NCI-H2107 treated with DMSO at 0.1 percent for 48 hours (cell line): ENCODE measurements at regions not wholly inside any gene's neighbourhood (a gene's known extent, or its start where the extent isn't known, plus 50 kb on each side); places are given as distances from the start of the nearest gene placed in this dataset.
"Not testable (repeated sequence)": the region's sequence is repeated elsewhere in the genome, so short reads cannot be mapped to it uniquely, and the experiment has no call there.

Experiments used
- DNase-seq: peaks from one replicate; lab custom pipeline; 2025; ENCODE audit not compliant: unreplicated experiment; lab: John Stamatoyannopoulos, UW

DNA sequence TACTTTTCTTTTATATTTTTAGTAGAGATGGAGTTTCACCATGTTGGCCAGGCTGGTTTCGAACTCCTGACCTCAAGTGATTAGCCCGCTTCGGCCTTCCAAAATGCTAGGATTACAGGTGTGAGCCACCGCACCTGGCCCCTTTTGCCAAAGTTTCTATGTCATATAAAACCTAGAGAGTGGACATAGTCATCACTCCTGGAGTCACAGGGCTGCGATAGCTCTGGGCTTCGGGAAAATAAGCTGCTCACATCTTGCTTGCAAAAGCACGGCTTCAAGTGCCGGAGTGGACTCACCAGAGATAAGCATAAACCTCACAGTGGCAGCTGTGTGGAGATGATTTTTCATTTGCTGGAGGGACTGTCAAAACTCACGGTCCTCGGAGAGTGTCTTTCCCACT, 171.2 kb downstream of the TEX29 start:
- DNase-seq, result no peak

DNA sequence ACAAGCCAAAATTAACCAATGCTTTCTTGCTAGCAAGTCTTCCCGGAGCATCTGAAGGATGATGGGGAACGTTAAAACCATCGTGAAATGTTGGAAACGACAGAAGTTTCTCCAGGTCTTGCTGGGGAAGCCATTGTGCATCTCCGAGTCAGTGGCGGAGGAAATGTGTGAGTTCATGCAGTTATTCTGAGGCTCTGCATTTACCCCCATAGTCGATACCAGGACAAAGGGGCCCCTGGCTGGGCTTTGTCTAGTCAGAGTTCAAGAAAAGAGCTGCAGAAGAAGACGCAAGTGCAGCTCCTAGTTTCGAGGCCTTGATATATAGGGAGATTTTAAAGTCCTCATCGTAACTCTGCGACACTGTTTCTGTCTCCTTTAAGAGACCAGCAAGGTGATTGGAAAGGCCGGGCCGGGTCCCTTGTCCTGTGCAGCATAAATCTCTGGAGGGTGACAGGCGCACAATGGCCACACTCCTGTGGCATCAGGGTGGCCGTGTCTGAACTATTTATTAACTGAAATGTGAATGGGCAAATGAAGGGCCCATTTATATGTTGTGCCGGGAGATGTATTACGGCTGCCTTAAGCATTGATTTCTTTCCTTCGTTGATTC, 172.0 kb downstream of the TEX29 start:
- DNase-seq, result no peak

DNA sequence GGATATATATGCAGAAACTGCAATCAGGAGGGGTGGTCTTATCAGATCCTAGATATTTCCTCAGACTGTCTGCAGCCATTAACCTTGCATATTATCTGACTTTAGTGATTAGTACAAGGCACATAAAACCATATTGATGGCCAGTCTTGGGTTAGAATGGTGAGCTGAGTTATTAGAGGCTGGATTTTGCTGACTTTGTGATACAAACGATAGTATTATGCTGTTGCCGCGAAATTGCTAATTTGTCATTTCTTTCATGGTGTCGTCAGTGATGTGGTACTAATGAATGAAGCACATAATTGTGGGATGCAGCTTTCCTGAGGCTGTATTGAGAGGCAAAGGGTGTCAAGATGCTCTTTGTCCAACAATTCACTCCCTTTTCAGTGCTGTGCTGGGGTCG, 172.5 kb downstream of the TEX29 start:
- no peak for DNase-seq

DNA sequence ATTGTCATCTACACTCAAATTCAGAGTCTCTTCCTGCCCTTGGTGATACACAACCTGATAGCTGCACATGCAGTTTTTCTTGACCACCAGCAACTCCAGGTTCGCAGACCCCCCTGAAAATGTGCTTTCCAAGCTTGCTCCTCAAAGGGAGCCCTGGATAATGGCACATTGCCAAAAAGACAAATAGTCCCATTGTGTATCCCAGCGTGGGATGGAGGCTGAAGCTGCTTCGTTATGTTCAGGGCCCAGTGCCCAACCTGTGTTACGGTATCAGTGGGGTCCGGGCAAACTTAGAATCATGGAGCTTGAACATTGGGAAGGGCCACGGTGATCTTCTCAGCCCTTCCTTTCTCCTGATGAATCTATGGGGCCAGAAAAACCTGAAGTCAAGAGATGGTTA, 173.0 kb downstream of the TEX29 start:
- no peak for DNase-seq

DNA sequence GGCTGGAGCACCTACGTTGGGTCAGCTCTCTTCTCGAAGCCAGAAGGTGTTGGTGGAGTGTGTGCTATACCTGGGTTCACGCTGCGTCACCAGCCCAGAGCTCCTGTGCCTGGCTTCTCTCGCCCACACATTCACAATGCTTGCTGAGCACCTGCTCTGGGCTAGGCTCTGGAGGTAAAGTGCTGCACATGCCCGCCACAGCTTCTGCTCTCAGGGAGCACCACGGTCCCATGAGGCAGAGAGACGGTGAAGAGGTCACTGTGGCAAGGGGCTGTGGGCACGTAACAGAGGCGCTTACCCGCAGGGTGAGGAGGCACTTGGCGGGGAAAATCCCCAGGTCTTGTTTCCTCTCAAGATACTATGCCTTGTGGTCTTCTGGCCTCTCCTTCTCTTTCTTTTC, 174.2 kb downstream of the TEX29 start:
- no peak for DNase-seq

DNA sequence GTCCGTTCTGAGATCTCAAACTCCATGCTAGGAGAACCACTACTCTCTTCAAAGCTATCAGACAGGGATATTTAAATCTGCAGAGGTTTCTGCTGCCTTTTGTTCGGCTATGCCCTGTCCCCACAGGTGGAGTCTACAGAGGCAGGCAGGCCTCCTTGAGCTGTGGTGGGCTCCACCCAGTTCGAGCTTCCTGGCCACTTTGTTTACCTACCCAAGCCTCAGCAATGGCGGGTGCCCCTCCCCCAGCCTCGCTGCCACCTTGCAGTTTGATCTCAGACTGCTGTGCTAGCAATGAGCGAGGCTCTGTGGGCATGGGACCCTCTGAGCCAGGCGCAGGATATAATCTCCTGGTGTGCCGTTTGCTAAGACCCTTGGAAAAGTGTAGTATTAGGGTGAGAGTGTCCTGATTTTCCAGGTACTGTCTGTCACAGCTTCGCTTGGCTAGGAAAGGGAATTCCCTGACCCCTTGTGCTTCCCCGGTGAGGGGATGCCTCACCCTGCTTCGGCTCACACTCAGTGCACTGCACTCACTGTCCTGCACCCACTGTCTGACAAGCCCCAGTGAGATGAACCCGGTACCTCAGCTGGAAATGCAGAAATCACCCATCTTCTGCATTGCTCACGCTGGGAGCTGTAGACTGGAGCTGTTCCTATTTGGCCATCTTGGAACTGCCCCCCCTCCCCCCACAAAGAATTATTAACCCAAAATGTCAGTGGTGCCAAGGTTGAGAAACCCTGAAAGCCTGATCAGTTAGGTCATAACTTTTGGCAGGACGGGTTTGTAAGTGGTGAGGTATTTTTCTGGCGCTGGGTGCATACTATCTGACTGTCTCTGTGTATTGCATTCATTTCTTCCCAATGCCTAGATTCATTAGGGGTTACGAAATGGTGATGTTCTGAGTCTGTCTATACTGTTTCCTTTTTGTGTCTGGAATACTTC, 181.4 kb downstream of the TEX29 start:
- not testable (repeated sequence) for DNase-seq

DNA sequence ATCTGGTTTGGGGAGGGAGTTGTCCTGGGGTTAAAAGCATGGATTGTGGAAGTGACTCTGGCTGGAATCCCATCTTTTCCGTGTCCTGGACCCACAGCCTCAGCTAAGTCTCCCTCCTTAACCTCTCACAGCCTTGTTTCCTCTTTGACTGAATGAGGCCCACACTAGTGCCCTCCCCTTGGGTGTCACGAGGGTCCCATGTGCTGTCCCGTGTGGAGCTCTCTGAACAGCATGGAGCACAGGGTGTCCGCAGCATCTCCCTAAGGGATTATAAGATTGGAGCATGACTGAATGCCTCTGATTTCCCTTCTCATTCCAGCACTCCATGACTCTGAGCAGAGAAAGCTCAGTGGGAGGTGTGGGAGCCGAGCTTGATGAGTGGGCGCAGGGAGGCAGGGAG, 182.5 kb downstream of the TEX29 start:
- DNase-seq, result no peak

DNA sequence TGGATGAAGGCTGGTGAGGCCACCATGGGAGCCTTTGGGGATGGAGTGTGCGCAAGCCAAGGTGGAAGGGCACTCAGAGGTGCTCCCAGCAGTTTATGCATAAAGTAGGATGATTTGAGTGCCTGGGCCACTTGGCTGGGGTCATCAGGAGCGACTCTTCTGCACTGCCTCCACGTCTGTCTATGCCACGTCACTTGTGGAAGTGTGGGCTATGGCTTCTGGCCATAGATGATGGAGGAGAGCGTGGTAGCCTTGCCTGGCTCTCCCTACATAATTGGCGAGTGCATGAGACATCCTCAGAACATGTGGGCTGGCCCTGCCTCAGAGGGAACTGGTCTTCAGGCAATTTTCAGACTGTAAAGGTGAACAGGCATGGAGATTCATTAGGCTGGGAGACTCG, 182.9 kb downstream of the TEX29 start:
- DNase-seq, result no peak

DNA sequence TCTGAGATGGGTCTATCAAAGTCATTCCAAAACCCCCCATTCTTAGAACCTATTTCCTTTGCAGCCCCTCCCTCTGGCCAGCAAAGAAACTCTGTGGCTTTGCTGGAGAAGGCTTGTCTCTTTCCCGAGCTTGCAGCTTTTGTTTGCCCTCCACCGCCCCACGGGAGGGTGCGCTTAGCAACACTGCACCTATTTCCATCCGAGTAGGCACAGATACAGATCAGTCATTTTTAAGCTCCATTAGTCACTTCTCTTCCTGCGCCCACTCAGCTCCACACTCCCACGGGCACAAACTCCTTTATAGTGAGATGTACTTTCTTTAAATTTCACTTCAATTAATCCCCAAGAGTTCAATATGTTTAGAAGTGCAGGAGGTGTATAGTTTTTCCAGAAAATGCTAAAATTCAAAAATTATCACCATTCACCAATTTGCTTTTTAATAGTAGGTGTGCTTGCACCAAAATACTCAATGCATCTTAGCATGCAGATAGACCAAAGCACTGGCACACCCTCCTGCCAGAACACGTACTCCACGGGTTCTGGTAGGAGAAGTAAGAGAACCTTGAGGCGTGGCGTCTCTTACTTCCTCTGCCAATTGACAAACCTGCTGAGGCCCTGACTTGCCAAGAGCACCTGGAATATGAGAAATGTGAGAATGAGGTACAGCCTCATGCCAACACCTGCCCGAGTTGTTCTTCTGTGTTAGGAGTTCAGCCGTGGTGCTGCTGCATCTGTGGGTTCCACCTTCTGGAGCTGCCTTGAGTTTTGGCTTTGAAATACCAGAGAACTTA, 183.7 kb downstream of the TEX29 start:
- DNase-seq, result no peak

DNA sequence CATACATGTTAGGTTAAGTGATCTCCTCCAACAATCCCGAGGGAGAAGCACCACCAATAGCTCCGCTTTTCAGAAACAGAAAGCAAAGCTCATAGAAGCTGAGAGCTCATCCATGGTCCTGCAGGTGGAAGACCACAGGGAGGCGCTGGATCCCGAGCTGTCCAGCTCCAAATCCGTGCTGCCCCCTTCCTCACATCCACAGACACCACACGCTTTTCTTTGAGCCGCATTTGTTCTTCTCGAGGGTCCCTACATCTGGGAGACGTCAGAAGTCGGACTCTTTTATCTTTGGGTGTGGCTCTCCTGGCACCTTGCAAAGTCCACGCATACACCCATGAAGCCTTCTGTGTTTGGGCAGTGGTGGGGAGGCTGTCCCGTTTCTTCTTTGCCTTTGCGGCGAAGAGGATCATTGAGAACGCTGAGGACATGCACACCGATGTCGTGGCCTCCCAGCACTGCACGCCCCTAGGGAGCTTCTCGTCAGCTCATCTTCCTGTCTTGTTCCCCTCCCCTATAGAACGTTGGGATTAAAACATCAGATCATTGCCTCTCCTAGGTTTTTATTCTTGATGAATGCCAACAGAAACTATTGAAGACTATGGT, 184.8 kb downstream of the TEX29 start:
- DNase-seq, result no peak

DNA sequence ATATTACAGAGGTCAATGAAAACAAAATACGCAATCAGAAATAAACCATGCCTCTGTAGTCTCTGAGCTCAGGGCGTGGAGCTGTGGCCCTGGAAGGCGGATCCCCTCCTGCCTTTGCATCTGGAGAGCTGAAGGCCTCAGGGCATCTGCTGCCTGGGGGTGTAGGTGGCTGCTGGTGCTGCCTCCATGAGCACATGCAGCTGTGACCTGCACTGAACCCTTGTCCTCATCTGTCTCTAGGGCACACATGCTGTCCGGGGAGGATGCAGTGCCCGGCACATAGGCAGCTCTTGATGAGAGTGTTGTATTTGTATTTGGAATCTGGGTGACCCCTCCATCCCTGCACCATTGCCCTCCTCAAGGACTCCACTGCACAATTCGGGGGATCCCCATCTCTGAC, 185.7 kb downstream of the TEX29 start:
- no peak for DNase-seq

DNA sequence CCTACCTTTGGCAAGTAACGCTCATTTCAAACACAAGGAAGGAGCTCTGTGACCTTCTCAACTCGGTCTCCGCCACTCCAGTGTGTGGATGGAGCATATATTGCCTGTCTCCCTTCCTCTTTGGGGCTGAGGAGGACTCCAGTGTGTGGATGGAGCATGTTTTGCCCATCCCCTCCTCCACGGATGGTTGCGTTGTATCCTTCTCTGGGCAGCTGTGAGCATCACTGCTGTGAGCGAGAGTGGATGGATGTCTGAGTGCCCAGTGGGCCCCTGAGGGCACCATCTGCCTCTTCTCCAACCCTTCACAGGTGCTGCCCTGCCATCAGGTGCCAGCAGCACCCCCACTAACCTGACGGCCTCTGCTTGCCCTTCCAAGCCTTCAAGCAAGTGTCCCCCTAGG, 186.2 kb downstream of the TEX29 start:
- no peak for DNase-seq

DNA sequence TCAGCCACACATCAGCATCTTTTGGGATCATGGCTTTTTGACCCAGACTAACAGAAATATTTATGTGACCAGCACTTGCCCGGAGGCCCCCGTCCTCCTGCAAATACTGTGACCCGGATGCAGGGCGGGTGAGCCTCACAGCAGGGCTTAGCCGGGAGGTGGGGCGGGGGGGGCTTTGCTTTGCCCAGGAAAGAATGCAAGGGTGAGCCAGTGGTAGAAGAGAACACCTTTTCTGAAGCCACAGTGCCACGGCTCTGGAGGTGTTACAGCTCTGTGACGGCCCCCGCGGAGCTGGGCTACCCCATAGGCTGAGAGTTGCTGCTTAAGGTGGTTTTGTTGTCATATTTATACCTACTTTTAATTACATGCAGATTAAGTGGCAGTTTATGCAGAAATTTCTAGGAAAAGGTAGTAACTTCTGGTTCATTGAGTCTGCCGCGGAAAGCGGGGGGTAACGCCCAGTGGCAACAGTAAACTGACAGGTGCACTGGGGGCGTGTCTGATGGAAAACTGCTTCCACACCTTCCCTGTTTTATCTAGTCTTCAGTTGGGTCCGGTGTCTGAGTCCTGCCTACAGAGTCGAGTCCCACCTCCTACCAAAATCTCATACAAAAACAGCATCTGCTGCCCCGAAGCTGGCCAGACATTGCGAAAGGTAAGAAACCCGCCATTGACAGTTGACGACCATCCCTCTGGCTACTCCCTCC, 187.9 kb downstream of the TEX29 start:
- DNase-seq, result no peak

DNA sequence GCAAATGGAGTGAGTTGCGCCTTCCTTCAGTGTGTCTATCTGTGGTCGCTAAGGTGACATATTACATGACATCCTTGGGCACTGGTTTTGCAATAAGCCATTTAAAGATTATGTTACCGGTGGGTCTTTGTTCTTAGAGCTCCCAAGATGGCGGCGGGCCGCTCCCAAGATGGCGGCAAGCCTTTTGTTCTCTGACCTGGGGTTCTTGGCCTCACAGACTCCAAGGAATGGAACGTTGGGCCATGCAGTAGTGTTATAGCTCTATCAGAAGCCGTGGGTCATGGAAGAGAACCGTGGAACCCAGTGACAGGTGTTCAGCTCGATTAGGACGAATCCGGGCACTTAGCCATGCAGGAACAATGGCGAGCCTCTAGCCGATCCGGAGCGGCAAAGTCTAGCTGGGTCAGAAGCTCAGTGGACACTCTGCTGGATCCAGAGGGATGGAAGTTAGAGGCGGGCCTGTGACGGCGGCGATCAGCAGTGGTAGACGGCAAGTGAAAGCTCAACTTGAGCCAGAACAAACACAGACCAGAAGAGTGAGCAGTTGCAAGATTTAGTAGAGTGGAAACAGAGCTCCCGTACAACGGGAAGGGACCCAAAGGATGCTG, 188.6 kb downstream of the TEX29 start:
- no peak for DNase-seq

DNA sequence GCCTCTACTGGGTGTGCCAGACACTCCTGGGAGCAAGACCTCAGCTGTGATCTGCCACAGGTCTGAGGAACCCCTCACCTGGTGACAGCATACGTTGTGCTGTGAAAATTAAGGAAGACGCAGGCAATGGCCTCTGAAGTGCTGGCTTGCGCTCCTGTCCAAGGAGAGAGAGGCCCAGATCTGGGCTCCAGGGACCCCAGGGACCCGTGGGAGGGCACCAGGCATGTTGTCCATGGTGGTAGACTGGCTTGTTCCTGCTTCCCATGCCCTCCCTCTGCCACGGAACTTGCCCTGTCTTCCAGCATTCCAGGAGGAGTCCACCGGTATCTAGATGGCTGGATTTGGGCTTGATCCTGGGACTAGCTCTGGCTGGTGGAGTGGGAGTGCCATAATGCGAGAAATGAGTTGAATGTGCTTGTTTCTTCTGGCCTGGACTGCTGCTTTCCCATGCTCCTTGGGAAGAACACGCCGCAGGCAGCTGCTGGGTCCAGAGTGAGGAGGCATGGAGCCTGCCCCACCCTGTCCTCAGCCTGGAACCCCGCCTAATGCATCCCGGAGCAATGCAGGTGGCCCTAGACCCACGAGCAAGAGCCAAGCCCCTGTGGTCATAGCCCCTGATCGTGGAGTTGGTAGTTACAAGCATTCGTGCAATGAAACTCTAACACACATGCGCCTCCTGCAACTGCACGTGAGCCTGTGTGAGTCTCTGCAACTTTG, 190.2 kb downstream of the TEX29 start:
- DNase-seq, result no peak

DNA sequence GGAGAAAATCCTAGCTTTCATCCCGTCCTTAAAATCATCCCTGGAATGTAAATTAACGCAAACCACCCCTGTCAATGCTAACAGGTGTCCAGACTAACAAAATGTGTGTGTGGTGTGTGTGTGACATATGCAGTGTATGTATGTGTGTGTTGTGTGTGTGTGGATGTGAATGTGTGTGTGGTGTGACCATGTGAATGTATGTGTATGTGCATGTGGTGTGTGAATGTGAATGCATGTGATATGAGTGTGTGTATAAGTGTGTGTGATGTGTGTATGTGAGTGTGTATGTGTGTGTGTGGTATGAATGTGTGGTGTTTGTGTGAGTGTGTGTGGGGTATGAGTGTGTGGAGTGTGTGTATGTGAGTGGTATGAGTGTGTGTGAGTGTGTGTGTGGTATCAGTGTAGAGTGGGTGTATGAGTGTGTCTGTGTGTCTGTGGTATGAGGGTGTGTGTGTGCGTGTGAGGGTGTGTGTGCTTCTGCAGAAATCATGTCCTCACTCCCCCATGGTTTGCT, 190.8 kb downstream of the TEX29 start:
- no peak for DNase-seq

DNA sequence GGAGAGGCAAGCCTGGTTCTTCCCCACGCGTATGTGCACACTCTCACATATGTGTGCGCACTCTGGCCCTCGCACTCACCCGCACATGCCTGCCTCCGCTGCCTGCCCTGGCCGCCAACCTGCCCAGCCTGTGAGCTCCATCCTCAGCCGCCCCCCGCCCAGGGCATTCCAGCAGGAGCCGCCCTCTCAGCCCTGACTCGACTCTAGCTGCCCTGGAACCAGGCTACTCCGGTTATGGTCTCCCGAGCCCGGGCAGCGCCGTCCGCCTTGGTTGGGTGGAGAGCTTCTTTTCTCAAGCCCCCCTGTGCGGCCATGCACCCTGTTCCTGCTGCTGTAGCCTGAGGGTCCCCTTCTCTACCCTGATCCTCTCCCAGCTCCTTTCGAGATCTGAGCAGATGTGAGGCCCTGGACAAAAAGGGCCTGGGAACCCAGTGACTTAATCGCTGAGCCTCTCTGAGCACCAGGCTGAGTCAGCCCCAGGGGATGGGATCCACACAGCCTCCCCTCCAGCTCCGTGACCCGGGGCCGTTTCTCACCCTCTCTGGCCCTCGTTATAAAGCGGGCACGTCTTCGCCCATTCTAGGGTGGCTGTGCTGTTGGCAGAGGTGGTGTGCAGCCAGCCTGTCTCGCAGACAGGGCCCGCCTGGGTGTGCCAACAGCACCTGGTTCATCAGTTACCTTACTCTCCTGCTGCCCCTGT, 191.5 kb downstream of the TEX29 start:
- no peak for DNase-seq

DNA sequence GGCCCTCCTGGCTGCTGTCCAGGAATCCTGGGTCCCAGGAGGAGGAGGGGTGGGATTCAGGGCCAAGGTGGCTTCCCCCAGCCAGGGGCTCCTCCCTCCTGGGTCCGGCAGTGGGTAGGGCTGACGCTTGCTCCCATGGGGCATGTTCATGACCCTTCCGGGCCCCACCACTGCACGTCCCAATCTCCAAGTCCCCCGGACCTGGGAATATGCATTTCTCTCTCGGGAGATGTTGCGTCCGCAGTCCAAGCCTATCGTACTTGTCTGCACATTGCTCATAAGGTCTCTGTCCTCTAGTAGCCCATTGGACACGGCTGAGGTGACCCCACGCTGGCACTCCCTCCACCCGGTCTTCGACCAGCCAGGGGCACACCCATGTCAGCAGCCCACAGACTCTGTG, 192.3 kb downstream of the TEX29 start:
- no peak for DNase-seq
